ENCODE measurements at regions not wholly inside any gene's neighbourhood (a gene's known extent, or its start where the extent isn't known, plus 50 kb on each side); places are given as distances from the start of the nearest gene placed in this dataset.

DNA sequence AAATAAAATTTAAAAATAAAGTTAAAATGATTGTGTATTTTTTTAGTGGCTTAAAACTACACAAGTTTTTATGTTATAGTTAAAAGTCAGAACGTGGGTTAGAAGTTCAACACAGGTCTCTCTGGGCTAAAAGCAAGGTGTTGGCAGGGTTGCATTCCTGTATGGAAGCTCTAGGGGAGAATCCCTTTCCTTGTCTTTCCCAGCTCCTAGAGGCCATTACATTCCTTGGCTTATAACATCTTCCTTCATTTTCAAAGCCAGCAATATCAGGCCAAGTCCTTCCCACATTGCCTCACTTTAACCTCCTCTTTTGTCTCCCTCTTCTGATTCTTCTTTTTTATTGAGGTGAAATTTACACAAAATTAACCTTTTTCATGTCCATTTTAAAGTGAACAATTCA is 52.4 kb upstream of the EEPD1 start:
- Histone ChIP-seq H3K27me3 (ENCODE audit: control insufficient read depth, low read length) (no peaks in the 10 kb centered on the region), H3K9me2 (replicated peaks; ENCODE audit: control insufficient read depth, low read length) (no peaks in the 10 kb centered on the region; the same call in 1 of the 2 replicates), H3K4me1 (ENCODE audit: control insufficient read depth, low read length) (no peaks in the 10 kb centered on the region), H4K20me1 (ENCODE audit: control insufficient read depth, insufficient read depth, low read depth, low read length) (no peaks in the 10 kb centered on the region), H3F3A (ENCODE audit: control insufficient read depth, insufficient read depth) (no peaks in the 10 kb centered on the region), H3K79me2 (ENCODE audit: control insufficient read depth, low read length) (no peaks in the 10 kb centered on the region), H3K9me3 (ENCODE audit: control insufficient read depth, insufficient read depth, low read length) (no peaks in the 10 kb centered on the region), H3K36me3 (ENCODE audit: control insufficient read depth, low read length) (no peaks in the 10 kb centered on the region), H3K4me2 (ENCODE audit: low read length) (no peak overlapping the region), H3K4me3 (ENCODE audit: low read length) (no peak overlapping the region), H3K27ac (ENCODE audit: low read depth, low read length) (no peak overlapping the region)
- TF ChIP-seq CTCF (IDR thresholded peaks at IDR 0.05; ENCODE audit: low read depth, low read length, poor library complexity, severe bottlenecking) (no peak), EZH2phosphoT487 (IDR thresholded peaks at IDR 0.05; ENCODE audit: borderline replicate concordance, low read length) (no peak)

Data from DOHH2 (cell line).